ENCODE measurements at regions not wholly inside any gene's neighbourhood (a gene's known extent, or its start where the extent isn't known, plus 50 kb on each side); places are given as distances from the start of the nearest gene placed in this dataset.

GRCh38 chr11:130726234-130727037 is 189.8 kb downstream of the SNX19 start:
- TF ChIP-seq JUND (IDR thresholded peaks at IDR 0.05; ENCODE audit: low read depth): no peak

GRCh38 chr11:130727157-130728119 is 188.8 kb downstream of the SNX19 start:
- no peak for TF ChIP-seq JUND (IDR thresholded peaks at IDR 0.05; ENCODE audit: low read depth)
- DNase-seq (ENCODE audit: low read depth in 1 of 2, low spot score in 1 of 2): no peak
- in situ Hi-C loops (cut with HindIII; ENCODE audit: low pct_unique_long_range_greater_than_20kb, low sequenced_read_pairs): no loop called here

More at GRCh38 chr11:130726234-130727037, 189.8 kb downstream of the SNX19 start:
- in situ Hi-C loops (cut with HindIII; ENCODE audit: low pct_unique_long_range_greater_than_20kb, low sequenced_read_pairs): no loop called here
- DNase-seq (ENCODE audit: low read depth in 1 of 2, low spot score in 1 of 2): no peak

GRCh38 chr11:130728185-130729180 is 187.8 kb downstream of the SNX19 start:
- TF ChIP-seq JUND (IDR thresholded peaks at IDR 0.05; ENCODE audit: low read depth): no peak
- DNase-seq (ENCODE audit: low read depth in 1 of 2, low spot score in 1 of 2): no peak
- in situ Hi-C loops (cut with HindIII; ENCODE audit: low pct_unique_long_range_greater_than_20kb, low sequenced_read_pairs): no loop called here

- in situ Hi-C loops (cut with HindIII; ENCODE audit: low pct_unique_long_range_greater_than_20kb, low sequenced_read_pairs): no loop called here
- DNase-seq (ENCODE audit: low read depth in 1 of 2, low spot score in 1 of 2): no peak
- TF ChIP-seq JUND (IDR thresholded peaks at IDR 0.05; ENCODE audit: low read depth): no peak
Observed at GRCh38 chr11:130729193-130729592, 187.1 kb downstream of the SNX19 start.

GRCh38 chr11:130729678-130730300 is 186.5 kb downstream of the SNX19 start:
- DNase-seq (ENCODE audit: low read depth in 1 of 2, low spot score in 1 of 2): no peak
- TF ChIP-seq JUND (IDR thresholded peaks at IDR 0.05; ENCODE audit: low read depth): no peak
- in situ Hi-C loops (cut with HindIII; ENCODE audit: low pct_unique_long_range_greater_than_20kb, low sequenced_read_pairs): no loop called here

GRCh38 chr11:130731401-130731800 is 184.9 kb downstream of the SNX19 start:
- in situ Hi-C loops (cut with HindIII; ENCODE audit: low pct_unique_long_range_greater_than_20kb, low sequenced_read_pairs): no loop called here
- TF ChIP-seq JUND (IDR thresholded peaks at IDR 0.05; ENCODE audit: low read depth): no peak
- no peak for DNase-seq (ENCODE audit: low read depth in 1 of 2, low spot score in 1 of 2)

- DNase-seq (ENCODE audit: low read depth in 1 of 2, low spot score in 1 of 2): no peak
- no peak for TF ChIP-seq JUND (IDR thresholded peaks at IDR 0.05; ENCODE audit: low read depth)
- in situ Hi-C loops (cut with HindIII; ENCODE audit: low pct_unique_long_range_greater_than_20kb, low sequenced_read_pairs): no loop called here
Observed at GRCh38 chr11:130732476-130732875, 183.8 kb downstream of the SNX19 start.

GRCh38 chr11:130737041-130737830 is 179.0 kb downstream of the SNX19 start:
- no peak for TF ChIP-seq JUND (IDR thresholded peaks at IDR 0.05; ENCODE audit: low read depth)
- no peak for DNase-seq (ENCODE audit: low read depth in 1 of 2, low spot score in 1 of 2)
- in situ Hi-C loops (cut with HindIII; ENCODE audit: low pct_unique_long_range_greater_than_20kb, low sequenced_read_pairs): no loop called here

GRCh38 chr11:130737866-130738431 is 178.3 kb downstream of the SNX19 start:
- no peak for DNase-seq (ENCODE audit: low read depth in 1 of 2, low spot score in 1 of 2)

GRCh38 chr11:130738611-130739010 is 177.7 kb downstream of the SNX19 start:
- in situ Hi-C loops (cut with HindIII; ENCODE audit: low pct_unique_long_range_greater_than_20kb, low sequenced_read_pairs): no loop called here
- TF ChIP-seq JUND (IDR thresholded peaks at IDR 0.05; ENCODE audit: low read depth): no peak
- no peak for DNase-seq (ENCODE audit: low read depth in 1 of 2, low spot score in 1 of 2)

More at GRCh38 chr11:130737866-130738431, 178.3 kb downstream of the SNX19 start:
- TF ChIP-seq JUND (IDR thresholded peaks at IDR 0.05; ENCODE audit: low read depth): no peak
- in situ Hi-C loops (cut with HindIII; ENCODE audit: low pct_unique_long_range_greater_than_20kb, low sequenced_read_pairs): no loop called here

All from T47D (cell line).